ENCODE measurements at regions not wholly inside any gene's neighbourhood (a gene's known extent, or its start where the extent isn't known, plus 50 kb on each side); places are given as distances from the start of the nearest gene placed in this dataset.

- DNase-seq: no peak
Measured at GRCh38 chr12:82174383-82174782, 183.8 kb downstream of the CCDC59 start.

DNA sequence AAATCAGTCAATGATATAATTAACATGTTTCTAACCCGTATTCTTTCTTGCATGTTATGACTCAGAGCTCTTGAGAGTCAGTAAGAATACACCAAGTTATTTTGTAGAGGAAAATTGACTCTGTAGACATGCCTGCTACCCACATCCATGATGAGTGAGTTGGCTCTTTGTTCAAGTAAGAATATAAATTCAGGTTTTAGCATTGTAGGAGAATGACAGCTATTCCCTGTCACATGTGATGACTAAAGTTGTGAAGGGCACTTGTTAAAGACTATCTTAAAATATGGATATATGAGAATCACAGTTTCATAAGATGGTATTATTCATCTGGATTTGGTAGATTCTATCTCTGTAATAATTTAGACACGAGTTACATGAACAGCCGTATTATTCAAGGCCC lies 209.1 kb downstream of the CCDC59 start:
- DNase-seq: no peak

GRCh38 chr12:82146740-82147139 lies 211.4 kb downstream of the CCDC59 start:
- DNase-seq: no peak

- DNase-seq: no peak
Measured at GRCh38 chr12:82144505-82144904, 213.7 kb downstream of the CCDC59 start.

DNA sequence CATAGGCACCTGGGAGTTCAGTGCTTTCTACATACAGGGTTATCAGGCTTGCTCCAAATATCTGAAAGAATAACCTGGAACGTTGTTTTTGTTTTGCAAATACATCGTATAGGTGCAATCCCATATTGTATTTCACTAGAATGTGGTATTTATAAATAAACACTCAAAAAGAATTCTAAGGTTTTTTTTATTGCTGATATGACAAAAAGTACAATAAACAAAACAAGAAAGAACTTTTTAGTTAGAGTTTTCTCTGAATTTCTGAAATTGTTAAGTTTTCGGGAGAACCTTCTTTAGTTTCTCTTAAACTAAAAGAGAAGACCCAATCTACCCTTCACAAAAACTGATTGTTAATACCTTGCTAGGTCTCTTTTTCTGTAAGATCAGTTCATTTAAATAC lies 225.8 kb downstream of the CCDC59 start:
- DNase-seq: no peak

DNA sequence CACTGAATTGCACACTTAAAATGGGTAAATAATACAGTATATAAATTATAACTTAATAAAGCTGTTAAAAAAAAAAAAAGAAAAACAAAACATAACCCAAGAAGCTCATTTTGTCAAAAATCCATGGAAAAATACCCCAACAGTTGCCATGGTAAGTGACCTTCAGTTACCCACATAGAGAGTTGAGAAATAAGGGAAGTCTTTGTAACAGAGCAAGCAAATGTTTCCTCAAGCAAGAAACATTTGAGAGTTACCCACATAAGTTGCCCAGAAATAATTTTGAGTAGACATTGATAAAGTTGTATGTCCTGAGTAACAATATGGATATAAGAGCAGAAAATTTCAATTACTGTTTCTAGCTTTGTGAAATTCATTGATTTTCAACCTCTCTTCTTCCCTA lies 227.4 kb downstream of the CCDC59 start:
- no peak for DNase-seq

GRCh38 chr12:82124711-82125380 lies 233.3 kb downstream of the CCDC59 start:
- peak; percentile 1 for DNase-seq

DNA sequence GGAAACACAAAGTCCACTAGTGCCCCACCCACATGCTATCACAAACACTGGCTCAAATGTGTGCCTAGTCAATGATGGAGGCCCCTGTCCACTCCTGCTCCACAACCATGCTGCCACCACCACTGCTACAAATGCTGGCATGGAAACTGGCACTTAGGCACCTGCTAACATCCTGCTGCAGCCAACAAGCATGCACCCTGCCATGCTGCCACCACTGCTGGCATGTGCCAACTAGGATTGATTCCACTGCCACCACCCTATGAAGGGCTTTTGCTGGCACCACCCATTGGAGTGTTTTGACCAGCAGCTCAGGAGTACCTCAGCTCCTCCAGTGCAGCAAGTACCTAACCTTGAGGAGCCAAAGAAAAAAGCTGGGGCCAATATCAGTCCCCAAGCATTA lies 236.6 kb downstream of the CCDC59 start:
- DNase-seq: no peak

DNA sequence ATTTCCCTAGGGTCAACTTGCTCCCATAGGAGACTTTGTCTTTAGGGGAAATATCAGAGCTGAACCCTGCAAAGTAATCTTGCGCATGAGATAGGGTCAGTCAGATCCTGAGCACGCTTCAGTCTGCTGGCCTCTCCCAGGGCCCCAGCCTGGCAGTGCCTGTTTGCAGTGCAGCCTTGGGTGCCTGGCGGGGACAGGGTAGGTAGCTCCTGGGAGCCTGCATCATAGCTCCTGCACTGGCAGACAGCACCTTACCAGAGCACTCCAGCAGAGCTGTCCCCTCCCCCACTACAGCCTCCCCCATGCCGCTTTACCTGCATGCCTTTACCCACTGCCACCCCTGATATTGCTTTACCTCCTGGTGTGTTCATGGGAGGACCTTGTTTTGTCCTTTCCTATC lies 237.3 kb downstream of the CCDC59 start:
- DNase-seq: no peak

GRCh38 chr12:82109243-82109642 lies 248.9 kb downstream of the CCDC59 start:
- no peak for DNase-seq

GRCh38 chr12:82108615-82109014 lies 249.6 kb downstream of the CCDC59 start:
- no peak for DNase-seq

DNA sequence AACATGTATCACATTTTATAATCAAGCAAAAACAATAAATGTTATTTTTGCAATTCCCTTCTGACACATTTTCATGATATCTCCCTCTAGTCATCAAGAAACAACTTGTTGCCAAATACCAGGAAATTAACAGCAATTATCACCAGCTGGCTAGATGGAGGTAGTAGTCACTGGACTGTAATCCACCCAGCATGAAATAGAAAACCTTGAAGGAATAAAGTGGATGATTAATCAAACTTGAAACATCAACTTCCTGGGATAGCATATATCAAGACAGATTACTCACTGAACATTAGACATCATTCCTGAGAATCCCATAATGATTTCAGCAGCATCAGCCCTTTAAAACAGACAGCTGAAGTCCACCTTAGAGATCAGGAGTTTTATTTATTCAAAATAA lies 259.0 kb downstream of the CCDC59 start:
- DNase-seq: no peak

- DNase-seq: no peak
Measured at GRCh38 chr12:82097877-82098276, 260.3 kb downstream of the CCDC59 start.

DNA sequence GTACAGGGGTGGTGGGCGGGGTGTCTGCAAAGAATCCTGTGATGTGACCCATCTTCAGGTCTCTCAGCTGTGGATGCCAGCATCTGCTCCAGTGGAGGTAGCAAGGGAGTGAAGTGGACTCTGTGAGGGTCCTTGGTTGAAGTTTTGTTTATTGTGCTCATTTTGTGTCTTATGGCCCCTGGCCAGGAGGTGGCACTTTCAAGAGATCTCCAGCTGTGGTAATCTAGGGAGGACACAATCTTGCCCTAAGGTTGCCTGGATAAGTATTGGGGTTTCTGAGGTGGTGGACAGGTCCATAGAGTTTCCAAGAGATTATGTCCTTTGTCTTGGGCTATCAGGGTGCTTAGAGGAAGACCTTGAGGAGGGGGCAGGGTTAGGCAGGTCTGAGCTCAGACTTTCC lies 260.7 kb downstream of the CCDC59 start:
- DNase-seq: no peak

DNA sequence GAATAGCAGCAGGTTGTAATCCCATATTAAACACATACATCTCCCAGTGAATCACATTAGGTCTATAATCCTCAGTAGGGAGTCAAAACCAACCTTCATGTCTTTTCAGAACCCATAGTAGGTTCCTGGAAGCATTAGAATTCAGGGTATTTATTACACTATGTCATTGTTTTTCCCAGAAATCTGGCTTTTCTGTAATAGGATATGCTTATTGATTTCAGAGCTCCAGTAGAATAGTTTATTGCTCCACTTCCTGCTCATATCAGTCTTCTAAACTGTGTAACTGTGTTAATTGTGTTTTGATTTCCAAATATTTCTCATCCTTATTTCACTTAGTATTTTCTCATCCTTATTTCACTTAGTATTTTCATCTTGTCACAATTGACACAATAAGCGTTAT lies 268.0 kb downstream of the CCDC59 start:
- no peak for DNase-seq

- DNase-seq: no peak
Measured at GRCh38 chr12:82089369-82090121, 268.6 kb downstream of the CCDC59 start.

- DNase-seq: peak; percentile 21
Measured at GRCh38 chr12:82082501-82082900, 275.7 kb downstream of the CCDC59 start.

- DNase-seq: no peak
Measured at GRCh38 chr12:82069931-82070514, 288.2 kb downstream of the CCDC59 start.

DNA sequence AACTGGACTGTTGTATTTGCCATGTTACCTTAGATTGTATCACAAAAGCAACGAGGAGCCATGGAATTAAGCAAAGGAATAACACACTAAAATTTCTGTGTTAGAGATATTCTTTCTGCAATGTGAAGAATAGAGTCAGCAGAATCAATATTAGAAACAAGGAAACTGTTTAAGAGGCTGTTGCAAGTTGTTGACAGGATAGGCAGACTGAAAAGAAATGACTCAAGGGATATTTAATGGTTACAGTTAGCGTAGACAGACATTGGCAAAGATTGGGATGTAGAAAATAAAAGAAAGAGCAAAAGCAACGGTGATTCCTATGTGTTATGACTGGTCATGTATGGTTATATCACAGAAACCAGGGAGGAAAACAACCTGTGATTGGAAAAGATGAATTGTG lies 299.0 kb upstream of the PPFIA2 start:
- no peak for DNase-seq

DNA sequence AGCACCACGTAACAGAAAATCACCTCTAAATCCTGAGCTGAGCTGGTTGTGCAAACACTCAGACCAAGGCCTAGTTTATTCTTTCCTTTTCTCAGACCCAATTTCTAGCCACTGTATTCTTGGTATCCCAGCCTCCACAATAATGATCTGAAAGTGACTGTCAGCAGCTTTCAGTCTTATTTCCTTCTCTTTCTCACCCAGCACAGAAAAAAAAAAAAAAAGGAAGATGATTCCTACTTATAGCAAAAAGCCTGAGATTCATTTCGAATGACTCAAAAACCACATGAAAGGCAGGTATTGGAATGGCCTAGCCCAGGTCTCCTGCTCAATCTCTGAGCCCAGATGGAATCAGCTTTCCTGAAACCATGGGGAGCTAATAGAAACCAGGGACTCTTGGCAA lies 298.6 kb upstream of the PPFIA2 start:
- DNase-seq: no peak

- no peak for DNase-seq
Measured at GRCh38 chr12:82055391-82055790, 296.2 kb upstream of the PPFIA2 start.

- DNase-seq: no peak
Measured at GRCh38 chr12:82054566-82054965, 295.4 kb upstream of the PPFIA2 start.

DNA sequence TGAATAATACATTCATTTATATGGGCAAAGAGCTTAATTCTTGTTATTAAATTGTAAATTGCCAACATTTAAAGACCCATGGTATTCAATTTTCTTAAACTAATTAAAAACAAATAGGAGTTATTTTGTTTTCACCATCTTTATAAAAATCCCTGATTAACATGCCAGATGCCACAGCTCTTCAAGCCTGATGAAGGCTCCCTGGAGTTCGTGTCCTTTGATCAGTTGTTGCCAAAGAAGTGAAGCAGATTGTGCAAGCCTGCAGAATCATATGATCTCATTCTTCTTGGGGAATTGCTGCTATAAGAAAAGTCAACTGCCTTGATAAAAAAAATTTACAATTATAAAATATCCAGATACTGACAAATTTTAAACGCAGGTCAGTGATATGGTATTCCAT lies 288.3 kb upstream of the PPFIA2 start:
- DNase-seq: no peak
